ENCODE measurements at regions not wholly inside any gene's neighbourhood (a gene's known extent, or its start where the extent isn't known, plus 50 kb on each side); places are given as distances from the start of the nearest gene placed in this dataset.
"Not testable (repeated sequence)": the region's sequence is repeated elsewhere in the genome, so short reads cannot be mapped to it uniquely, and the experiment has no call there.

DNA sequence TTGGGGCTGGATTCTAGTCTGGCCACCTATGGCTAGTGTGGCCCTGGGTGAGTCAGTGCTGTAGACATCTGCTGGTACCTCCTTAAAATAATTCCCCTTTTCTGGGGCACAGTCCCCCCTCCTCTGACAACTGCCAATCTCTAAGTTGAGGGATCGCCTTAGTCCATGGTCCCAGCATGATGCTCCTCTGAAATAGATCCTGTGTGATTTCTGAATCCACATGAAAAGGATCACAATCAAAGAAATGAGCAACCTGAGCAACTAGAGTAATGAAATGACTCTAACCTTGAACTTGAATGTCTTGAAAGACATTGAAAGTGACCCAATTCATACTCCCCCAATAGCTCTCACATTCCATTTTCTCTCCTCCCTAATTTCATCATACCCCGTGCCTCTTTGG lies 332.5 kb downstream of the VRK1 start:
- peaks cover 5% of the 10 kb centered on the region for H3K9me3 Mint-ChIP-seq (ENCODE audit: insufficient read depth)
- ChIA-PET POLR2A (no interaction called here), CTCF (no interaction called here)
- no peaks in the 10 kb centered on the region for H3K27me3 Mint-ChIP-seq (ENCODE audit: low read depth)
- H3K36me3 Mint-ChIP-seq (ENCODE audit: low read depth), result no peaks in the 10 kb centered on the region
- H3K27ac Mint-ChIP-seq, result no peak overlapping the region
- no peaks in the 10 kb centered on the region for H3K4me1 Mint-ChIP-seq (ENCODE audit: low read depth)
- H3K4me3 Mint-ChIP-seq, result no peak overlapping the region
- DNase-seq (no peak), ATAC-seq (no peak)

DNA sequence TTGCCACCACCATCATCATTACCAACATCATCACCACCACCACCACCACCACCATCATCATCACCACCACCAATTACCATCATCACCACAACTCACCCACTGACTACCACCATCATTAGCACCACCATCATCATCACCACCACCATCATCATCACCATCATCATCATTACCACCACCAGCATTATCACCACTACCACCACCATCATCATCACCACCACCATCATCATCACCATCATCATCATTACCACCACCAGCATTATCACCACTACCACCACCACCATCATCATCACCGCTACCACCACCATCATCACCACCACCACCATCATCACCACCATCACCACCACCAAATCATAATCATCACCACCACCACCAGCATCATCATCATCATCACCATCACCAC lies 338.7 kb downstream of the VRK1 start:
- POLR2A ChIA-PET; H3K4me1 Mint-ChIP-seq (ENCODE audit: low read depth); H3K9me3 Mint-ChIP-seq (ENCODE audit: insufficient read depth); H3K27me3 Mint-ChIP-seq (ENCODE audit: low read depth); ATAC-seq; DNase-seq; H3K36me3 Mint-ChIP-seq (ENCODE audit: low read depth); CTCF ChIA-PET; H3K4me3 Mint-ChIP-seq: not testable (repeated sequence)
- peak overlapping the region; percentile 24 for H3K27ac Mint-ChIP-seq

DNA sequence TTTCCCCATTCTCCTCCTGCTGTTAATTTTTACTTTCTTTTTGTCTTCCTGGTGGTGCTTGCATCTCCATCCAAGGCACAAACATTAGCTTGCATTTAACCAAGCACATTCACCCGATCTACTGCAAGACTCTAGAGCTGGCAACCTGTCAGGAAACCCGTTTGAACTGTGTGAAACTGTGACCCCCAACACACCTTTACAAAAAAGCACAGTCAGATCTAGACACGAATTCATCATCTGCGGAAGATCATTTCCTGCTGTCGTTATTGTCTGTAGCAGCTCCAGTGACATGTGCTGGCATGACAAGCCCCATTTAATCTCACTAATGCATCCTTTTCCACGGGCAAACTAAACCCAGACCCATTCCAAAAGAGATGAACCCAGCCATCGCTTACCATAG lies 340.5 kb downstream of the VRK1 start:
- no peak overlapping the region for H3K4me3 Mint-ChIP-seq
- DNase-seq (no peak), ATAC-seq (no peak)
- ChIA-PET POLR2A (no interaction called here), CTCF (no interaction called here)
- peaks cover 7% of the 10 kb centered on the region for H3K27me3 Mint-ChIP-seq (ENCODE audit: low read depth)
- H3K4me1 Mint-ChIP-seq (ENCODE audit: low read depth), result peaks cover 5% of the 10 kb centered on the region
- H3K9me3 Mint-ChIP-seq (ENCODE audit: insufficient read depth), result no peaks in the 10 kb centered on the region
- H3K27ac Mint-ChIP-seq, result no peak overlapping the region
- H3K36me3 Mint-ChIP-seq (ENCODE audit: low read depth), result peaks cover 2% of the 10 kb centered on the region

DNA sequence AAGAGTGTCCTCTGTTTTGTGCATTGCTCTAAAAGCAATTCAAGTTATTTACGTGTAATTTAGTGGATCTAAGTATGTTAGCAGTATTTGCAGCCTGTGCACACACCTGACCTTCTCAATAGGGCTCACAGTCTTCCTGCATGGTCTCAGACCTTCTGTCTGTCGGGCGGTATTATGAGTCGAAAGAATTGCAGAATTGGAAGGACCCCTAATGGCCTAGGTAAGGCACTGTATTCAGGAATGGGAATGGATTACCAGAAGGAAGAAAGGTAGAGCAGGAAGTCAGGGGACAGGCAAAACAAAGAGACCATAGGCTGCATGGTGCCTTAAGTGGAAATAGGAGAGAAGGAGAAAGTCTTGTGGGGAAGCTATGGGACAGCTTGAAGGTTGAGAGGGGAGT lies 341.6 kb downstream of the VRK1 start:
- ATAC-seq (no peak), DNase-seq (no peak)
- Mint-ChIP-seq H3K4me3 (no peak overlapping the region), H3K27me3 (ENCODE audit: low read depth) (peaks cover 7% of the 10 kb centered on the region), H3K27ac (no peak overlapping the region), H3K36me3 (ENCODE audit: low read depth) (peaks cover 2% of the 10 kb centered on the region), H3K4me1 (ENCODE audit: low read depth) (peaks cover 5% of the 10 kb centered on the region), H3K9me3 (ENCODE audit: insufficient read depth) (no peaks in the 10 kb centered on the region)
- ChIA-PET POLR2A (no interaction called here), CTCF (no interaction called here)

DNA sequence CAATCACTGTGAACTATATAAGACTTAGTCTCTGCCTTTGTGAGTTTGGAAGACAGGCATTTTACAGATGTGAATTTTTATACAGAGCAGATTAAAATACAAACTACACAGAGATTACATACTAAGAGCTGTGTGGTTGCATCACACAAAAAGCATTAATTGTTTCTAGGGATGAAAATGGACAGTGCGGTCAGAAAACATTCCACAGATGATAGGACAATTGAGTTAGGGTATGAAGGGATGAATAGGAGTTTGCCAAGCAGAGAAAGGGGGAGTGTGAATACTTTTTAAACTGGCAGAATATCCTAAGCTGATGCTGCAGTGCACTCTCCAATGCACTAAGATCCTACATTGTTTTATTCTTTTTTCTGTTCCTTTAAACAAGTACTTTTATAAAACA lies 345.8 kb downstream of the VRK1 start:
- ChIA-PET CTCF (no interaction called here), POLR2A (no interaction called here)
- Mint-ChIP-seq H3K27me3 (ENCODE audit: low read depth) (peaks cover 3% of the 10 kb centered on the region), H3K4me3 (no peak overlapping the region), H3K4me1 (ENCODE audit: low read depth) (no peaks in the 10 kb centered on the region), H3K27ac (no peak overlapping the region), H3K36me3 (ENCODE audit: low read depth) (no peaks in the 10 kb centered on the region), H3K9me3 (ENCODE audit: insufficient read depth) (no peaks in the 10 kb centered on the region)
- no peak for ATAC-seq
- DNase-seq, result no peak

DNA sequence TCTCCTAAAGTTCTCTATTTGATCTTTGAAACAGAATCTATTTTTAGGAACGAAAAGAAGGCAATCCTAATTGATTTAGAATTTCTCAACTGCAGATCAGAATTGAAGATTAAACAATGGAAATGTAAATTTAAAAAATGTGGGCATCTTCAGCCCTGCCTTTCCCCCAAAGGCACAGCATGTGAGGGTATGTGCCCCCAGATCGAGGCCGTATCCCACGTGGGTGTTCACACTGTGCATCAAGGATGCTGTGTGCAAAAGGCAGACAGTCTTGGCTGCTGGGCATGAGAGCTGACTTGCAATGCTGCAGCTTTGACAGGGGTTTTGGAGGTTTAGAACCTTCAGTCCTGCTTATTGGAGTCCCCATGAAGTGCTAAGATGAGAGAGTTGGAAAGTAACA lies 346.3 kb downstream of the VRK1 start:
- no peak overlapping the region for H3K27ac Mint-ChIP-seq
- H3K4me3 Mint-ChIP-seq, result no peak overlapping the region
- ATAC-seq (no peak), DNase-seq (no peak)
- no peaks in the 10 kb centered on the region for H3K4me1 Mint-ChIP-seq (ENCODE audit: low read depth)
- H3K36me3 Mint-ChIP-seq (ENCODE audit: low read depth), result no peaks in the 10 kb centered on the region
- H3K27me3 Mint-ChIP-seq (ENCODE audit: low read depth), result peaks cover 3% of the 10 kb centered on the region
- CTCF ChIA-PET, result no interaction called here
- POLR2A ChIA-PET, result no interaction called here
- no peaks in the 10 kb centered on the region for H3K9me3 Mint-ChIP-seq (ENCODE audit: insufficient read depth)

DNA sequence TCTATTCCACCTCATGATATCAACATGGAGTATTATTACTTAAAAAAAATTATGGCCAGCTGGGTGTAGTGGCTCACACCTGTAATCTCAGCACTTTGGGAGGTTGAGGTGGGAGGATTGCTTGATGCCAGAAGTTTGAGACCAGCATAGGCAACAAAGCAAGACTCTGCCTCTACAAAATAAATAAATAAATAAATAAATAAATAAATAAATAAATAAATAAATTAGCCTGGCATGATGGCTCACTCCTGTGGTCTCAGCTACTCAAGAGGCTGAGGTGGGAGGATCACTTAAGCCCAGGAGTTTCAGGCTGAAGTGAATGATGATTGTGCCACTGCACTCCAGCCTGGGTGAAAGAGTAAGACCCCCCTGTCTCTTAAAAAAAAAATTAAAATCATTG lies 350.8 kb downstream of the VRK1 start:
- H3K9me3 Mint-ChIP-seq (ENCODE audit: insufficient read depth); POLR2A ChIA-PET; H3K4me1 Mint-ChIP-seq (ENCODE audit: low read depth); H3K27ac Mint-ChIP-seq; H3K4me3 Mint-ChIP-seq; DNase-seq; H3K27me3 Mint-ChIP-seq (ENCODE audit: low read depth); H3K36me3 Mint-ChIP-seq (ENCODE audit: low read depth); ATAC-seq; CTCF ChIA-PET: not testable (repeated sequence)

DNA sequence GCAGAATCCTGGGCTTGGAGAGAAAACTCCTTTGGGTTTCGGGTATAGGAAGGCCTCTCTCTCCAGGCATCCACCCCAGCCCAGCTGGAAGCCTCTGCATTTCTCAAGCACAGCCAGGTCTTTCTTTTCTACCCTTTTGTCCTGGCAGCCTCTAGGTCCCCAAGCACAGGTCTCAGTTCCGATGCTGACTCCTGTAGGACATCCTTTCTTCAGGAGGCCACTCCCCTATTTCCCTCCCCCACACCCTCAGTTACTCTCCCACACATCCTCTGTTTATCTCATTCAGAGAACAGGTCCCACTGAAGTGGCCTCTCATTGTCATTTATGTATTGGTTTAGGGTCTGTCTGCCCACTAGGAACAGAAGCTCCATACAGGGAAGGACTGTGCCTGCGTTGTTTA lies 352.6 kb downstream of the VRK1 start:
- no peak overlapping the region for H3K27ac Mint-ChIP-seq
- no peaks in the 10 kb centered on the region for H3K36me3 Mint-ChIP-seq (ENCODE audit: low read depth)
- ATAC-seq, result no peak
- CTCF ChIA-PET, result no interaction called here
- H3K27me3 Mint-ChIP-seq (ENCODE audit: low read depth), result peaks cover 7% of the 10 kb centered on the region
- H3K9me3 Mint-ChIP-seq (ENCODE audit: insufficient read depth), result no peaks in the 10 kb centered on the region
- POLR2A ChIA-PET, result no interaction called here
- DNase-seq, result no peak
- H3K4me3 Mint-ChIP-seq, result no peak overlapping the region
- no peaks in the 10 kb centered on the region for H3K4me1 Mint-ChIP-seq (ENCODE audit: low read depth)

DNA sequence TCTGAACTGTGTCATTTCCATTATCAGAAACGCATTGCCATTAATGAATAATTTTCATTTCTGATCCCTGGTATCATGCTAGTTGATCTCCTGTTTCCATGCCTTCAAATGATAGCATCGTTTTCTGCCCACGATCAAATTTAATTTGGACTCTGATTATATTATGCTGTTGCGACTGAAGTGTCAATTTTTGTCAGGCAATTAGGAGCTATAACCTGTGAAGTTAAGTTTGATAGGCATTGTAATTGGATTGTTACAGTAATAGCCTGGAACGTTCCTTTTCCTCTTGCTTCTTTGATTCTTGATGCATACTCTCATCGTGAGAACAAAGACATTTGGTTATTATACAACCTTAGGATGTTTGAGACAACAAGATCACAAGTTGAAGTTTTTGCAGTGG lies 356.3 kb downstream of the VRK1 start:
- no peaks in the 10 kb centered on the region for H3K36me3 Mint-ChIP-seq (ENCODE audit: low read depth)
- CTCF ChIA-PET, result no interaction called here

DNA sequence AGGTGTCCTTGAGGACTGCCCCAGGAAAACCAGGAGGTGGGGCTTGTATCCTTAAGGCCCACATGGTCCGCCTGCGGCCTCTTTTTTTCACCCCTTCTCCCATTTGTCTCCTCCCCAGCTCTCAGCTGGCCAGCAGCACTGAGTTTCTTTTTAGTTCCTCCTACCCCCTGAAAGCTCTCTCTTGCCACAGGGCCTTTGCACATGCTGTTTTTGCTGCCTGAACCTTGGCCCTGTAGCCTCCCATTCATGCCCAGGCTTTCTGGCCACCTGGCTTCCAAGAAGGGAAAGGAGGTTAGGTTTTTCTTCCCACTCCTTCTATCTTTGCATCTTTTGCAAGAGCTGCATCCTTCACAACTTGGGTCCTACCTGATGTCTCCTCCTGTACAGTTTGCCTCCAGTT lies 358.1 kb downstream of the VRK1 start:
- H3K4me1 Mint-ChIP-seq (ENCODE audit: low read depth), result no peaks in the 10 kb centered on the region
- peaks cover 5% of the 10 kb centered on the region for H3K9me3 Mint-ChIP-seq (ENCODE audit: insufficient read depth)
- ChIA-PET POLR2A (interaction anchor here (0.7 kb wide), 1 partner anchor 424 kb away, joined by 3 read pairs; no protein-coding TSS in a partner anchor), CTCF (no interaction called here)
- peaks cover 15% of the 10 kb centered on the region for H3K27me3 Mint-ChIP-seq (ENCODE audit: low read depth)
- no peaks in the 10 kb centered on the region for H3K36me3 Mint-ChIP-seq (ENCODE audit: low read depth)
- no peak overlapping the region for H3K27ac Mint-ChIP-seq
- DNase-seq, result no peak
- no peak overlapping the region for H3K4me3 Mint-ChIP-seq
- no peak for ATAC-seq

More for the DNA sequence above, 356.3 kb downstream of the VRK1 start:
- Mint-ChIP-seq H3K4me1 (ENCODE audit: low read depth) (no peaks in the 10 kb centered on the region), H3K4me3 (no peak overlapping the region), H3K9me3 (ENCODE audit: insufficient read depth) (no peaks in the 10 kb centered on the region), H3K27ac (no peak overlapping the region), H3K27me3 (ENCODE audit: low read depth) (peaks cover 17% of the 10 kb centered on the region)
- DNase-seq, result no peak
- POLR2A ChIA-PET, result no interaction called here
- no peak for ATAC-seq

DNA sequence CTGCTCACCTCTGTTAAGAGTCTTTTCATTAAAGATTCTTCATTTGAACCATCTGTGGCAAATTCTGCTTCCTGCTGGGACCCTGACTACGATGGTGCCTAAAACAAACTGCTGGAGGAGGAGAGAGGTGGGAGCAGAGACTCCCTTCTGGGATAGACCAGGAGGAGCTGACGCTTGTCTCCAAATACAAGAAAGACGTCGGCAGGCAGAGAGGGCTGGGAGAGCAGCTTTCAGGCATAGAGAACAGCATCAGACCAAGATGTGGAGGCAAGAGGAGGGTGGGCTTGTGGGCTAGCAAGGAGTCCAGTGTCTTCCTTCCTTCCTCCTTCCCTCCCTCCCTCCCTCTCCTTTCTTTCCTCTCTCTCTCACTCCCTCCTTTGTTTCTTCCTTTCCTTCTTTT lies 358.6 kb downstream of the VRK1 start:
- Mint-ChIP-seq H3K4me3 (no peak overlapping the region), H3K4me1 (ENCODE audit: low read depth) (no peaks in the 10 kb centered on the region), H3K27me3 (ENCODE audit: low read depth) (peaks cover 15% of the 10 kb centered on the region), H3K27ac (no peak overlapping the region), H3K9me3 (ENCODE audit: insufficient read depth) (peaks cover 5% of the 10 kb centered on the region), H3K36me3 (ENCODE audit: low read depth) (no peaks in the 10 kb centered on the region)
- DNase-seq, result no peak
- ChIA-PET CTCF (no interaction called here), POLR2A (no interaction called here)
- no peak for ATAC-seq

DNA sequence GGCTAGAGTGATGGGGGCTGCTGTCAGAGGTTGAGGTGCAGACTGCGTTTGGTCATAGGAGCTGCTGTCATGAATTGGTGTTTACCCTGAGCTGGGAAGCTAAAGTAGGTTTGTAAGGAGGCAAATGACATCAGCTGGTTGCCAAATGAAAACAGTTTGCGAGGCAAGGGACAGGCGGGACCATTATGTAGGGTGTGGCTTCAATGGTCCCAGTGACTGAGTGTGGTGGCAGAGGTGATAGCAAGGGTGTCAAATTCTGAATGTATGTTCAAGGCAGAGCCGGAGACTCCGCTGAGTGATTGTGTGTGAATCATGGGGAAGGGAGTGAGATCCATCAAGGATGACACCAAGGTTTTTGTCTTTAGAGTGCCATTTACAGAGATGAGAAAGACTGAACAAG lies 359.5 kb downstream of the VRK1 start:
- POLR2A ChIA-PET, result no interaction called here
- Mint-ChIP-seq H3K27me3 (ENCODE audit: low read depth) (peaks cover 15% of the 10 kb centered on the region), H3K9me3 (ENCODE audit: insufficient read depth) (peaks cover 5% of the 10 kb centered on the region)

DNA sequence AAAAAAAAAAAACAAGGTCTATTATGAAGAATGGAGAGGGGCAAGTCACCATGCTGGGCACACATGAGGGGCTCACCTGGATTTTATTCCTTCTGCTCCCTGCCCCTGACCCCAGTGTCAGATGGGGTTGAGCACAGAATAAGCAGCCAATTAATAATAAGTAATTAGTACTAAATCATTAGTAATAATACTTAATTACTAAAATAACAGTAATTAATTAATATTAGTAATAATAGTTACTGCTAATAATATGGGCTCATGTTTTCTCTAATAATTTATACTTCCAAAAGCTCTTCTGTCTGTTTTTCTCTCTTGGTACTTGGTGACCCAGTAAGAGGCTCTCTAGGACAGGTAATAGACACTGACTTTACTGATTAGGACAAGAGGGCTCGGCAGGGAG lies 360.9 kb downstream of the VRK1 start:
- ATAC-seq (no peak), DNase-seq (no peak)
- Mint-ChIP-seq H3K27ac (no peak overlapping the region), H3K9me3 (ENCODE audit: insufficient read depth) (peaks cover 5% of the 10 kb centered on the region), H3K4me3 (no peak overlapping the region), H3K27me3 (ENCODE audit: low read depth) (peaks cover 15% of the 10 kb centered on the region), H3K4me1 (ENCODE audit: low read depth) (no peaks in the 10 kb centered on the region), H3K36me3 (ENCODE audit: low read depth) (no peaks in the 10 kb centered on the region)
- ChIA-PET POLR2A (no interaction called here), CTCF (no interaction called here)

More for the DNA sequence above, 359.5 kb downstream of the VRK1 start:
- DNase-seq (no peak), ATAC-seq (no peak)
- CTCF ChIA-PET, result no interaction called here
- Mint-ChIP-seq H3K4me3 (no peak overlapping the region), H3K27ac (no peak overlapping the region), H3K36me3 (ENCODE audit: low read depth) (no peaks in the 10 kb centered on the region), H3K4me1 (ENCODE audit: low read depth) (no peaks in the 10 kb centered on the region)

Measured in activated CD8-positive, alpha-beta T cell treated with anti-CD3 and anti-CD28 coated beads, Interleukin-2, amount 10 ng/mL, durations not matched to agents 7 days and 5 days (primary cell).